ENCODE measurements at regions not wholly inside any gene's neighbourhood (a gene's known extent, or its start where the extent isn't known, plus 50 kb on each side); places are given as distances from the start of the nearest gene placed in this dataset.

GRCh38 chr2:2527148-2527547 is 196.1 kb upstream of the MYT1L start:
- TF ChIP-seq EZH2 (IDR thresholded peaks at IDR 0.05; ENCODE audit: borderline replicate concordance, insufficient read depth, low read depth, low read length, poor library complexity, severe bottlenecking) (no peak), CTCF (IDR thresholded peaks at IDR 0.05) (no peak)
